ENCODE measurements at regions not wholly inside any gene's neighbourhood (a gene's known extent, or its start where the extent isn't known, plus 50 kb on each side); places are given as distances from the start of the nearest gene placed in this dataset.
"Not testable (repeated sequence)": the region's sequence is repeated elsewhere in the genome, so short reads cannot be mapped to it uniquely, and the experiment has no call there.

GRCh38 chr1:146411923-146412322 lies 183.1 kb upstream of the NOTCH2NLA start:
- DNase-seq (ENCODE audit: low read depth in 2 of 2): not testable (repeated sequence)

GRCh38 chr1:146409817-146410441 lies 181.1 kb upstream of the NOTCH2NLA start:
- DNase-seq (ENCODE audit: low read depth in 2 of 2): not testable (repeated sequence)

DNA sequence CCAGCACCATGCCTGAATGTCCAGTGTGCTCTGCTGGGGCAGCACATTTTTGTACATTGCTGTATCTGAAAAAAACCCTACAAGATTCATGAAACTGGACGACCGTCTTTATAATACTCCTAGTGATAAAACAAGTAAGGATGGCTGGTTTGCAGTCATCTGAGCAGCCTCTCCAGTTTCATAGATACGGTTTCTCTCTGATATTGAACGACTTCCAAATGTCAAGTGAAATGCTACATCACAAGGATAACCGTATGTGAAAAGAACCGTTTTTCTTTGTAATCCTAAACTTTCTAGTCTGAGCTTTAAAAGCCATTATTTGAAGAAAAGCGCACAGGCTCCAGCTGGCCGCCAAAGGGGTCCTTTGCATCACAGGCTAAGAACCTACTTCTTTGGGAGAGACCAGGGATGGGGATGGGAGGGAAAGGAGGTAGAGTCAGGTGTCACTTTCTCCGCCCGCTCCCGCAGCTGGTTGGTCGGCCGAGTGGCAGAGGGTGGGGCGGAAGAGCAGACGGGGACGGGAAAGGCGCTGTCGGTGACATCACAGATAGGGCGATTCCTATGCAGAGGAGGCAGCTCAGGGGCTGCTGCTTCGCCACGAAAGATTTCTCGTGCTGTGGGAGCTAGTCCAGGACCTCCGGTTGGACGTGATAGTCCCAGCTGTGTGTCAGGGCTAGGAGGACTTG lies 180.4 kb upstream of the NOTCH2NLA start:
- not testable (repeated sequence) for DNase-seq (ENCODE audit: low read depth in 2 of 2)

DNA sequence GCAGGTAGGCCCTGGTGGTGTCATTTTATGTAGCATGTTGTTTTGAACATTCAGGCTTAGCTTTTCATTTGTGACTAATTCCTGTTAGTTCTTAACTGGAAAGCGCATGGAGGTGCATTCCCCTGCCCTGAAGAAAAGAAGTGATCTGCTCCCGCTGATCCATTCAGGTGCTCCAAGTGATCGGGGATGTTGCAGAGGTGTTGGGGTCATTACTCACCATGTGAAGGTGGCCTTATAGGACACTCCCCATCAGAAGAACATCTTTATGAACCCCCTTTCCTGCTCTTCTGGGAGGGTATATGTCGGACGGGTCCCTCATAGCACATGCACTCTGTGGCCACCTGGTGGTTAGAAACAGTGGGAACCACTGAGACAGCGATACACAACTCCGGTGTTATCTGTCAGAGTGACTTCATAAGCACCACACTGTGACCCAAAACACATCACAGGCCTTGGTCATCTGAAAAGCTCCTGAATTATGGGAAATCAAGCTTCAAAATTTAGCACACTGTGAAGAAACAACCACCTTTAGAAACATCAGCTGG lies 172.5 kb upstream of the NOTCH2NLA start:
- DNase-seq (ENCODE audit: low read depth in 2 of 2): not testable (repeated sequence)

DNA sequence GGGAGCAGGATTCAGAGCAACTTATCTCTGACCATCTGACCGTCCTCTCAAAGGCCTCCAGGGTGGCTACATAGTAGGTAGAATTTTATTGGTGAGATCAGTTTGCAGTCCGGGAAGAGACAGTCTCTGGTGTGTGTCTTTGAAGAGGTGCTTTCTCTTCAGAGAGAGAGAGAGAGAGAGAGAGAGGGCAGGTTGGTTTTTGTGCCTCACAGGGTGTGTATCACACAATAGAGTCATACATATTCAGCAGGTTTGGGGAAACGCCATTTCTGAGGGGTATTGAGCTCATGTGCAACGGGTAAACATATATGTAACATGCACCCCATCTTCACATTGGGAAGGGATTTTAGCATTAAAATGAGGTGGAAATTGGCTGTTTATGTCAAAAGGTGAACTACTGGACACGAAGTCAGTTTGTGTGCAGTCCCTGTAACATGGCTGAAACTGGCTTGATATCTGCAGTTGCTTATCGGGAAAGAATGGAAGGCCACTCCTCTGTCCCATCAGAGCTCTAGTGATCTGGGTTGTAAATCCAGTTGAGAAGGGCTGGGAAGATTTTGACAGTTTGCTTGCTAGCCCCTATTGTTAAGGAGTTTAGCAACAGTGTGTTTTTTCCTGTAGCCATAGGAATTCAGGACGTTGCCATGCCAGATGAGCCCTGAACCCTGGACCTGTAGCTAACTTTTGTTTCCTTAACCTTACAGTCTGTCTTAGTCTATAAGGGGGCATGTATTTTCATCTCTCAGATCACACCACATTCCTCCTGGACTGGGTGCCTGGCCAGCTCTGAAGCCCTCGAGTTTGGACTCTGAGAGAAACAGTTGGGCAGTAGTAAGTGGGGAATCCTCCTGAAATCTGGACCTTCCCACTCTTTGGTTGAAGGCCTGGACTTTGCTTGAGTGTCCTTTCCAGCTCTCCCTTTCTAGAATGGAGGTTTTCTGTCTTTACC lies 171.6 kb upstream of the NOTCH2NLA start:
- not testable (repeated sequence) for DNase-seq (ENCODE audit: low read depth in 2 of 2)

DNA sequence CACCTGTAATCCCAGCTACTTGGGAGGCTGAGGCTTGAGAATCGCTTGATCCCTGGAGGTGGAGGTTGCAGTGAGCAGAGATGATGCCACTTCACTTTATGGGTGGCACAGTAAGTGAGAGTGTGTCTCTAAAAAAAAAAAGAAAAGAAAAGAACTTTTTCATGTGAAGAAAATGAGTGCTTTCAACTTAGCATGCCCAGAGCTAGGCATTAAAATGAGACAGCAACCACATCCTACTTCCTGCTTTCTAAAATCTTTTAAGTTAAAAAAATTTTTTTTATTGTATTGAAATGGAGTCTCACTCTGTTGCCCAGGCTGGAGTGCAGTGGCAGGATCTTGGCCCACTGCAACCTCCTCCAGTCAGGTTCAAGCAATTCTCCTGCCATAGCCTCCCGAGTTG lies 170.4 kb upstream of the NOTCH2NLA start:
- not testable (repeated sequence) for DNase-seq (ENCODE audit: low read depth in 2 of 2)

- DNase-seq (ENCODE audit: low read depth in 2 of 2): not testable (repeated sequence)
These were observed 168.0 kb upstream of the NOTCH2NLA start for GRCh38 chr1:146396801-146397200.

GRCh38 chr1:146396242-146396641 lies 167.4 kb upstream of the NOTCH2NLA start:
- not testable (repeated sequence) for DNase-seq (ENCODE audit: low read depth in 2 of 2)

GRCh38 chr1:146393796-146394195 lies 165.0 kb upstream of the NOTCH2NLA start:
- DNase-seq (ENCODE audit: low read depth in 2 of 2): not testable (repeated sequence)

DNA sequence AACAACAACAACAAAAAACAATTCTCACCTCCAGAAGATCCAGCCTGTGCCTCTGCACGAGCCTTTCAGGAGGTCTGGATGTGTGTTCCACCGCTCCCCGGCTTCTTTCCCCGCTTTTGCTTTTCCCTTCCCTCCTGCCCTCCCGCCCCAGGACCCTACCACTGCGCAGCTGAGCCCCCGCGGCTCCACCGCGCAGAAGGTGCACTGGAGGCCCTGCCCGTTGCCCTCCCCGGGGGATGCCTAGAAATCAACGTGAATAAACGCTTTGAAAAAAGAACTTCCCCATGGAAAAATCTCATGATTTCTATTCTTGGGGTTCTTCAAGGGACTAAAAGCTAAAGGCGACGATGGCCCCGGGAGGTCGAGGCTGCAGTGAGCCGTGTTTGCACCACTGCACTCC lies 164.3 kb upstream of the NOTCH2NLA start:
- DNase-seq (ENCODE audit: low read depth in 2 of 2): not testable (repeated sequence)

DNA sequence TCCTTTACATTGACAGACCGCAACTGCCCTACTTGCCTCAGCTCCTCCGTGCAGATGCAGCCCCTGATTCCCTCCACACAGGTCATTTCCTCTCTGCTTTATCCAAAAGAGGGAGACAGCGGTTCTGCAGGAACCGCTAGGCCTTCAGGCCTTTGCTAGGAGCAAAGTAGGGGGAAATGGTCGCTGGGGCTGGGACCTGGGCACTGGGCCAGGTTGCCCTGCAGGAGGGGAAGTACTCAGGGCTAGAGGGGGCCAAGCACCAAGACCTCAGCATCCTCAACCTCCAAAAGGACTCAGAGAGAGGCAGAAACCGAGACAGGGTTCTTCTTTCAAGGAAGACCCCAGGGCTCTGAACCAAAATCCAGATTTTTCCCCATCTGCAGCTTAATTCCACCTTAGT lies 160.4 kb upstream of the NOTCH2NLA start:
- DNase-seq (ENCODE audit: low read depth in 2 of 2): not testable (repeated sequence)

GRCh38 chr1:146387750-146388469 lies 159.1 kb upstream of the NOTCH2NLA start:
- DNase-seq (ENCODE audit: low read depth in 2 of 2): not testable (repeated sequence)

DNA sequence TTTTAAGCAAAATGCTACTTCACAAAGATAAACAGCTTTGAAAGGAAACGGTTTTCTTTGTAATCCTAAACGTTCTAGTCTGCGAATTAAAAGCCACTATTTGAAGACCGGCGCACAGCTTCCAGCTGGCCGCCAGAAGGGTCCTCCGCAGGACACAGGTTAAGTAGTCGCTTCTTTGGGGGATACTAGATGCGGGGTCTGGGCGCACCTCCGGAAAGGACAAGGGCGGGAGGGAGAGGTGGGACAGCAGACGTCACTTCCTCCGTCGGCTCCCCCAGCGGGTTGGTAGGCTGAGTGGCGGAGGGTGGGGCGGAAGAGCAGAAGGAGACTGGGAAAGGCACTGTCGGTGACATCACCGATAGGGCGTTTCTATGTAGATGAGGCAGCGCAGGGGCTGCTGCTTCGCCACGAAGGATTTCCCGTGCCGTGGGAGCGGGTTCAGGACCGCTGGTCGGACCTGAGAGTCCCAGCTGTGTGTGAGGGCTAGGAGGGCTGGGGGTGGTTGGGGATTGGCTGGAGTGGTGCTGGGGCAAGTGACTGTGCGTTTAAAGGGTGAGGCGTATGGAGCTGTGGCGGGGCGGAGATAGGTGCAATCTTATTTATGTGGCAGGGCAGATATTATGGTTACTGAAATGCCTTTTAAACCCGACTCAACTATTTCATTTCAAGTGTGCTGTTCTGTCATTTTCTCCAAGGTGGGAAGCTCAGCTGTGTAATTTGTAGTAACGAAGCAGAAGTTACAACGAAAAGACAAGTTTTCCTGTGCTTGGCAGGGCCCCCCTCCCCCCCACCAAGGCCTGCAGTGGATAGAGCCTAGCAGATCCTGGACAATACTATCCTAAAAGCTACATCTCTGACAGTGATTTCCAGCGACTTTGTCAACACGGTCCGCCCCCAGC lies 158.3 kb upstream of the NOTCH2NLA start:
- DNase-seq (ENCODE audit: low read depth in 2 of 2): not testable (repeated sequence)

GRCh38 chr1:146381196-146381595 lies 152.4 kb upstream of the NOTCH2NLA start:
- DNase-seq (ENCODE audit: low read depth in 2 of 2): not testable (repeated sequence)

DNA sequence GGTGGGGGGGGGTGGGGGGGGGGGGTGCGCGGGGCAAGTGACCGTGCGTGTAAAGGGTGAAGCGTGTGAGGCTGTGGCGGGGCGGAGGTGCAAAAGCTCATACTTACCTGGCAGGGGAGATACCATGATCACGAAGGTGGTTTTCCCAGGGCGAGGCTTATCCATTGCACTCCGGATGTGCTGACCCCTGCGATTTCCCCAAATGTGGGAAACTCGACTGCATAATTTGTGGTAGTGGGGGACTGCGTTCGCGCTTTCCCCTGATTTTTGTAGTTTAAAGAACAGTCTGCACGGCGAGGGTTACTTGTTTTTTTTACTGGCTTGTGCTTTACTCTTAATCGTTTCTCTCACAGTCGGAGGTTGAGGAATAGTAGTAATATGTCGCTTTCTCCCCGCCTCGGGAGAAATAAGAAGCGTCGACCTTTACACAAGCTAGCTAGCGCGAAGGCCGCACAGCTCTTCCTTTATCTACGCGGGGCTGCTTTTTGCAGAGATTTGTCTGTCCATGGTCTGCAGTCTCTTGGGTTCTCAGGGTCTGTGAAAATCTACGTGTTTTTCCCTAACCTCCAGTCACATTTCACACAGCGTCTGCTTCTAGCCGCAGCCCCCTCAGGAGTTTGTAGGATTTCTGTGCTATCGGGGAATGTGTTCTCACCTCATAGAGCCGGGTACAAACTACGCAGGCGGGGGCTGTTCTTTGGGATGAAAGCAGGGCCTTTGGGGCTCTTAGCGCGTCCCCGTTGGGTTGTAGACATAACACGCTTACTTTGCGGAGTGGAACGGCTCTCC lies 148.1 kb upstream of the NOTCH2NLA start:
- DNase-seq (ENCODE audit: low read depth in 2 of 2): peak; percentile 31 to 52

- DNase-seq (ENCODE audit: low read depth in 2 of 2): peak; percentile 70 to 77
These were observed 147.5 kb upstream of the NOTCH2NLA start for GRCh38 chr1:146376309-146376707.

DNA sequence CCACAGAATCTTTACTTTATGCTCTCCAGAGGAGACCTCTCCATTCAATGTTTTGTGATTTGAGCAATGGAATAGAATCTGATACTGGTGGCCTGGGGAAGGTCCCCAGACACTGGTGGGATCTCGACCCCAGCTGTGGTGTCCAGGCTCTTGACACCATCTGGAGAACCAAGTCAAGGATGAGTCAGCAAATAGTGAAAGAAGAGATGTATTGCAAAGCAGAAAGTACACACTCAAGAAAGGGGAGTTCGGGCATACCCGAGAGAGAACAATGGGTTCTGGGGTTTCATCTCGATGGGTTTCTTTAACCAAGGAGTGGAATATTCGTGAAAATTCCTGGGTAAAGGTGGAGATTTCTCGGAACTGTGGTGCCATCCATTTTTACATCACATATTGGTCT lies 146.3 kb upstream of the NOTCH2NLA start:
- DNase-seq (ENCODE audit: low read depth in 2 of 2): not testable (repeated sequence)

GRCh38 chr1:146369940-146370339 lies 141.1 kb upstream of the NOTCH2NLA start:
- peak; percentile 4 to 15 for DNase-seq (ENCODE audit: low read depth in 2 of 2)

DNA sequence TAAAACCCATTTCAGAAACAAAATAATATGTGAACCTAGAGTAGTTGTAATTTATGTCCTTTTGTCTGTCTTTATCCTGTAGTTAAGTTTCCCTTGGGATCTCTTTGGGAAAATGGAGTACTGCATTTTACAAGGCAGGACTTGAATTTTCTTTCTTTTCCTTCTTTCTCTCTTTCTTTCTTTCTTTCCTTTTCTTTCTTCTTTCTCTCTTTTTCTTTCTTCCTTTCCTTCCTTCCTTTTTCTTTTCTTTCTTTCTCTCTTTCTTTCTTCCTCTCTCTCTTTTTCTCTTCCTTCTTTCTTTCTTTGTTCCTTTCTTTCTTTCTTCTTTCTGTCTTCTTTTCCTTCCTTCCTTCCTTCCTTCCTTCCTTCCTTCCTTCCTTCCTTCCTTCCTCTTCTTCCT lies 126.6 kb upstream of the NOTCH2NLA start:
- not testable (repeated sequence) for DNase-seq (ENCODE audit: low read depth in 2 of 2)

All from stimulated activated CD8-positive, alpha-beta memory T cell treated with anti-CD3 and anti-CD28 coated beads, Interleukin-15, amount 100 ng/mL, for 4 hours (primary cell).